Iris pigment epithelial cell (primary cell): ENCODE measurements at regions not wholly inside any gene's neighbourhood (a gene's known extent, or its start where the extent isn't known, plus 50 kb on each side); places are given as distances from the start of the nearest gene placed in this dataset.

Experiments
- DNase-seq: peaks from one replicate; pipeline ENCODE4 v3.0.0-alpha.2; 2011; ENCODE audit warnings: low read depth

- no peak for DNase-seq
These were observed 209.6 kb downstream of the NUAK1 start for GRCh38 chr12:105929192-105929591.

DNA sequence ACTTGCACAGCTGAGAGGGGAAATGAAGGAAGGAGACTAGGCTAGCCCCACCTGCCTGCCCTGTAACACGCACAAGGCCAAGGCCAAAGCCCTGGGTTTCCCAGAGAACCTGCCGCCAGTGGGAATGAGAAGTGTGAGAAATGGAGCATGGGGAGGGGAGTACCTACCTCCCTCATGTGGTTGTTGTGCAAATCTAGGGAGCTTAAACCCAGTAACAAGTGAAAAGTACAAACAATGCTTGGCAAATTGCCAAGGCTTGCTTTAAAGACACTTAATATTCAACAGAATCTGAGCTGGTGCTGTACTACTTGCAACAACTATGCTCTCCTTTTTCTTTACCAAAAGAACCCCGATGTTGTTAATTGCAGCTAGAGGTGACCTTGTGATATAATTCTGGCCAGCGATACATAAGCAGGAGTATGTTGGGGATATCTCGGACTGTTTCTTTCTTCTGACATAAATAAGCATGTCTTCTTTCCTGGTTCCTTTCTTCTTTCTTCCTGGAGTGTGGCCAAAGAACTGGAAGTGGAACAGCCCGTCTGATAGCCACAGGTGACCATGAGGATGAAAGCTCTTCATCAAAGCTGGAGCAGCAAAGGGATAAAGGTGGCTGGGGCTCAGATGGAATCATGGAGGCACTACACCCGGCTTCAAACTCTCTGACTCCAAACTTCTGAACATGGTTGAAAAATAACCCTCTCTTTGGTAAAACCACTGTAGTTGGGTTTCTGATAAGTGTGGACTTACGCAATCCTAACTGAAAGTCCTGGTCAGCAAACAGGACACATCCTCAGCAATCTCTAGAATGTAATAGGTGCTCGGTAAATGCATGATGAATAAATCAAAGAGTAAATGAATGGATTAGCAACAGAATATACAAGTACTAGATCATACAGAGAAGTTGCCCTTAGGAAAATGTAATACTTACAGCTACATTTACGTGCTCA, 207.9 kb downstream of the NUAK1 start:
- DNase-seq, result peak; percentile 57

- DNase-seq, result no peak
These were observed 206.8 kb downstream of the NUAK1 start for GRCh38 chr12:105931762-105932570.

DNA sequence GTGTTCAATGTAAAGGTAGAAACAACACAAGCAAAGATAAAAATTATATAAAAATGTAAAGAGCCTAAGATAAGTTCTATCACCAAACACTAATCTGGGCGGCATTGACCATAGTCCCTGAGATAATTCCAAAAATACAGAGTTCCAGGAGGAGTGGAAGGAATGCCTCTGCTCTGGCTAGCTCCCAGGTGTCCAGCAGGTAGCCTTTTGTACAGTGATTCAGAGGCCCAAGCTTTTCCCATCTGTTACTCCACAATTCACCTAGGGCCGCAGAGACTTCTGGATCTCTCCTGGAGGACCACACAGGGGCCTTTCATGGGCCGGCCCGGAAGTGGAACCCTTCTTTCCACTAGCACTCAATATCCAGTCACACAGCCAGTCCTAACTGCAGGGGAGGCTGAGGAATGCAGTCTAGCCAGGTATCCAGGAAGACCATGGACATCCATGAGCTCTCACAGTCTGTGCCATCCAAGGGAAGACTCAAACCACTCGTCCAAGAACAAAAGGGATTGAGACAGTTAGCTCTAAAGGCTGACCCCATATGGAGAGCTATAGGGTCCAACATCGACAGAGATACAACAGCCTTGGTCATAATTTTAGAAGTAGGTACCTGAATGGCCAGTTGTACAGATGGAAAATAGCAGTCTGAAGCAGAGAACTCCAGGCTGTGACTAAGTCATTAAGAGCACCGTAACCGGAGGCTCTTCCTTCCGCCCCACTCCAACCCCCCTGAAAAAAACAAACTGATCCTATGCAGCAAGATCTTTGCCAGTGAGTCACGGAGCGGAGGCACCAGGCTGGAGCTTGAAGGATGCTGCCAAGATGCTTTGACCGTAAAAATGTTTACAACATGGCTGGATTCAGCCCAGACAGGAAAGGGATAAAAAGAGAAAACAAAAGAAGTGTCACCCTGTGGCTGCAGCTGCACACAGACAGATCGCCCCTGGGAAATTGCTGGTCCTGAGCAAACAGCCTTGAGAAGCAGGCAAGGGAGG, 204.8 kb downstream of the NUAK1 start:
- DNase-seq, result peak; percentile 99

- DNase-seq, result peak; percentile 57
These were observed 203.6 kb downstream of the NUAK1 start for GRCh38 chr12:105935106-105935505.

DNA sequence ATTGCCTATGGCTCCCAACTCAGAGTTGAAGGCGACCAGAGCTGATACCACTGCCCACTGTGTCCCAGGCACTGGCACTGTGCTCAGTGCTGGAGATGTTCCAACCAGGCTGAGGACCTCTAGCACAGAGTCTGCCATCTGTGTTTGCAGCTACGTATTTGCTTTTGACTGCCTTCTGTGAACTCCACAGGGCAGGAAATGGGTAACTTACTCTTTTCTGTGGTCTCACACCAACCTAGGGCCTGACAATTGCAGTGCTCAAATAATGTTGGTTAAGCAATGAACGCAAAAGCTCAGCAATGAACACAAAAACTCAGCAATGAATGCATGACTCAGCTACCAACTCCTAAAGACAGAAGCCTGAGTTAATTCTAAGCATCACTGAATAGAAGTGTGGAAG, 202.8 kb downstream of the NUAK1 start:
- peak; percentile 76 for DNase-seq

DNA sequence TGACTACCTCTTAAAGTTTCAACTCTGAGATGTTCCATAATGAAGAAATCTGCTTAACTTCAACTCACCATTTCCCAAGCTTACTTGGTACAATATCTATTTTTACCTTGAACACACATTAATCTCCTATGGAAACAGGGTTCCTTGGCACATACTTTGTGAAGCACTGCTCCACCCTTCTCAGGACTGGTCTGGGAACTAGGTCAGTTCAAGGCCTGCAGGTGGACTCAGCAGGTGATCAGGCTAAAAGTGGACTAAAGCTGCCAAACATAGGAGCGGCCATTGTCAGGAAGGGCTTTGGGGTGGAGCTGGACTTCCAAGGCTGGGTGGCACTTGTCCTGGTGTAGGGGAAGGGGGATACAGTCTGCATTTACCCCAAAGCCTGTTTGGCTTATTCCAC, 202.3 kb downstream of the NUAK1 start:
- DNase-seq, result no peak

GRCh38 chr12:105937009-105937408, 201.7 kb downstream of the NUAK1 start:
- no peak for DNase-seq

GRCh38 chr12:105939181-105939721, 199.5 kb downstream of the NUAK1 start:
- no peak for DNase-seq

- no peak for DNase-seq
These were observed 196.5 kb downstream of the NUAK1 start for GRCh38 chr12:105942281-105942680.

DNA sequence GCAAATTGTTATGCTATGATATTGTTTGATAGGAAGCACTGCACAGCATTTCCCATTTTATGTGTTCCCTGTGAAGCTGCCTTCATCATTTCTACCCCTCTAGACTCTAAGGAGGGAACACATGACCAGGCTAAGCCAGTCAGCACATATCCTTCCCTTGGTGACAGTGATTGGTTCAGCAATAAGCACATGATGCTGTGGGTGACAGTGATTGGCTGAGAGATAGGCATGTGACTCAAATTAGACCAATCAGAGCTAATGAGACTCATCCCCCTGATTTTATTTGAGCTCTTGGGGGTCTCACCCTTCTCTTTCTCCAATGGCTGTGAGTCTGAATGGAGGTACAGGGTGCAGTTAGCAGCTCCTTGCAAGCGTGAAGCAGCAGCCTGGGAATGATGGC, 195.2 kb downstream of the NUAK1 start:
- DNase-seq, result no peak

DNA sequence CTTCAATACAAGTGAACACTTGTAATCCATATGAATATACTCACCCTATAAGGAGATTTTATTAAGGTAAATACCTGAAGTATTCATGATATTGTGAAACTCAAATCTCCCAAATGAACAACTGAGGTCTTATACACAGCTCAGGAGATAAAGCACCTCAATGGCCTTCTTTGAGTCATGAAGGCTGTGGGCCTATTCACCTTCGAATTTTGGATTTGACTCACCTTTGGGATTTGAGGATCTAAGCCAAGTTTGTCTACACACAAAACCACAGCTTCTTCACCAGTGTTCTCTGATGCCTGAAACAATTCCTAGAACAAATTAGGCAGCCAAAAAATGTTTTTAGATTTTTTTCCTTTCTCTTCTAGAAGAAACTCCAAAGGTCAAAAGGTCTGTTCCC, 194.1 kb downstream of the NUAK1 start:
- no peak for DNase-seq

GRCh38 chr12:105945880-105946279, 192.9 kb downstream of the NUAK1 start:
- no peak for DNase-seq

DNA sequence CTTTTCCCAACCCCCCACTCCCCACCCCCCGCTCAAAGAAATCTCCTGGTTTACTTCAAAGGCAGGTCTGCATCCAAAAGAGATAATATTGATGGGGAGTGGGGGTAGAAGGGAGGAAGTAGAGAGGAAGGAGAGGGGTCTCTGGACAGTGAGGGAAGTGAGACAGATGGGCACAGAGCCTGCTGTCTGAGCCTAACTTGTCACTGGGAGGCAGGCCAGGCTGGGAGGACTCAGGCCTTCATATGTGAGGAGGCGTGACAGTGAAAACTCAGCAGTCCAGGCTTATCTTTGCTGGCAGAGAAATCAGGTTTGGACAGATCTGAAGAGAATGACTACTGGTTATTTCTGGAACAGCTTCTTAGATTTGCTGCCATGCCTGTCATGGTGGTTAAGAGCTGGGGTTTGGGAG, 192.3 kb downstream of the NUAK1 start:
- DNase-seq, result no peak

DNA sequence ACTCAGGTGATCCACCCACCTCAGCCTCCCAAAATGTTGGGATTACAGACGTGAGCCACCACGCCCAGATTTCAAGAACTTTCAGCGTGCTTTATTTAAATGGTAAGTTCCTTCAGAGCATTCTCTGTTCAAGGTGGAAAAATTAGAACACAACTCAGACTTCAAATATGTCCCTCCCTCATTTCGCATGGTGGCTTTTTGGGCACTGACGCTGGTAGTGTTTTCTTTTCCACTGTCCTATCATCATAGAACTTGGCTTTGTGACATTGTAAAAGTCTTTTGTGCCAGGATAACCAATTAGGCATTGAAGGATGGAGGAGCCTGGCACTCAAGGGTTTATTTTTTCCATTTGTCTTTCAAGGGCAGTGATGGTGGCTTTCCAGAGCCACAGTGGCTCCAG, 190.8 kb downstream of the NUAK1 start:
- DNase-seq, result no peak

DNA sequence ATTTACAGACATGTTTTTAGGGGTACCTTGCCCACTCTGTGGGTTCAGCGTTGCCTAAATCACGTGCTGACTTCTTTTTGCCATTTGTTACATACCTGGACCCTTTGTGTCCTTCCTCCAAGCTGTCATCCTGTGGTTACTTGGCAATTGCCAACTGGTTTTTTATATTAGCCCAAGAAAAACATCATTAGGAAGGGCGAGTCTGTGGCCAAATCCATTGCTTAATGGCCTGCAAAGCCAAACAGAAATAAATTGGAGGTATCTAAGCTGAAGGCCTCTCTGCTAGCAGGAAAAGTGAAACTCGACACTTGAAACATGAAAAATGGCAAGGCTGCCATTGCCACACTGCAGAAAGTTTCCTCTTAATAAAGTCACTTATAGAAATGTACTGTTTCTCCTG, 190.4 kb downstream of the NUAK1 start:
- peak; percentile 58 for DNase-seq

DNA sequence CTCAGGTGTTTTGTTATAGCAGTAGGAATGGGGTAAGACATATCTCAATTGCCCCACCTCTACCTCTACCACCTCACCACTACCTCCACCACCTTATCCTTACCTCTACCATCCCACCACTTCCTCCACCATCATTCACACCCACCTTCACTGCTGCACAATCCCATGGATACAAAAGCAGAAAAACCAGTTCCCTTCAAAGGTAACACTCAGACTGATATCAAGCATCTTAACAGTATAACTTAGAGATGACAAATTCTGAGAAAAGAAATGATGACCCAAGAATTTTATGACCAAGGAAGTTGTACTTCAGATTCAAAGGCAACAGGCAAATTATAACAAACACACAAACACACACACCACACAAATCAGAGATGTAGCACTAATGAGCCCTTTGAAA, 189.4 kb downstream of the NUAK1 start:
- DNase-seq, result no peak

DNA sequence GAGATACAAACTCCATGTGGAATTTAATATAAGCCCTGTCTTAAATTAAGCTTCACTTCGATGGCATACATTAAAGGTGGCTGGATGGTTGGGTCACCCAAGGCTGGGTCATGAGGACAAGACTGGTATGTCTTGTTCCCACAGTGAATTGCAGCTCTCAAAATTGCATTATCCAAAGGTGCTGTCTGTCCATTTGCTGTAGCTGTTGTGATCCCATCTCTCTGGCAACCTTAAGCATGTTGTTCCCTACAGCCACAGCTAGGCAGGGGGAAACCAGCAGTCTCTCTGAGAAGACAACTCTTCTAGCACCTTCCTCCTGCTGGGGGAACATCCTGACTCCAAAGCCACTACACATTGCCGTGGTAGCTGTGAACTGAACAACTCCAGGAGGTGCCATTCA, 187.0 kb downstream of the NUAK1 start:
- no peak for DNase-seq

- DNase-seq, result peak; percentile 66
These were observed 183.5 kb downstream of the NUAK1 start for GRCh38 chr12:105954951-105955931.

DNA sequence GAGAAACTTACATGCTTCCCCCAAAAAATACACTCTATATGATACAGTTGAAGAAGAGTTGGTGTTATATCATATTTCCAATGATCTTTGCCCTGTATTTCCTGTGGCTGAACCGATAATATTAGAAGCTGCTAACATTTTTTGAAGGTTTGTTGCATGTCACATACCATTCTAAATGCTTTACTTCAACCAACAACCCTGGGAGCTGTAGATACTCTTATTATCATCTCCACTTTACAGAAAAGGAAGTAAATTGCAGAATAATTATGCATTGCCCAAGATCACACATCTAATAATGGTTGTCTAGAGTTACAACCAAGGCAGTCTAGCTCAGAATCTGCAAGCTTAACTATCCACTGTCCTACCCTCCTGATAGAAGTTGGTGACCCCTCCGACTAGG, 182.8 kb downstream of the NUAK1 start:
- peak; percentile 58 for DNase-seq
